Activated CD4-positive, alpha-beta T cell treated with anti-CD3 and anti-CD28 coated beads, Interleukin-2, amount 10 ng/mL, durations not matched to agents 7 days and 5 days (primary cell): ENCODE measurements at regions not wholly inside any gene's neighbourhood (a gene's known extent, or its start where the extent isn't known, plus 50 kb on each side); places are given as distances from the start of the nearest gene placed in this dataset.

Experiments
- CTCF ChIA-PET: fragments of 350-600 bp; sonication (Branson Sonifier 250); formaldehyde crosslinking; loops from one replicate; lab custom pipeline; 2021; ENCODE audit warnings: antibody characterized with exemption; lab: Charles Lee
- POLR2A ChIA-PET: fragments of 350-600 bp; sonication (Branson Sonifier 250); formaldehyde crosslinking; loops from one replicate; lab custom pipeline; 2021; ENCODE audit warnings: antibody characterized with exemption; lab: Charles Lee
- DNase-seq: peaks from one replicate; pipeline ENCODE4 v3.0.0-alpha.2; 2020
- H3K27ac Mint-ChIP-seq: one replicate; pipeline ENCODE4 v1.8.0; 2021; ENCODE audit warnings: mild to moderate bottlenecking, moderate library complexity, mixed read lengths
- H3K27me3 Mint-ChIP-seq: one replicate; pipeline ENCODE4 v1.8.0; 2021; ENCODE audit warnings: mixed read lengths
- H3K36me3 Mint-ChIP-seq: one replicate; pipeline ENCODE4 v1.8.0; 2021; ENCODE audit warnings: low read depth, mixed read lengths
- H3K4me1 Mint-ChIP-seq: one replicate; pipeline ENCODE4 v1.8.0; 2021; ENCODE audit warnings: mixed read lengths
- H3K4me3 Mint-ChIP-seq: one replicate; pipeline ENCODE4 v1.8.0; 2021; ENCODE audit warnings: mild to moderate bottlenecking, moderate library complexity, mixed read lengths
- H3K9me3 Mint-ChIP-seq: one replicate; pipeline ENCODE4 v1.8.0; 2021; ENCODE audit warnings: mixed read lengths

- Mint-ChIP-seq H3K36me3 (no peaks in the 10 kb centered on the region), H3K9me3 (no peaks in the 10 kb centered on the region), H3K4me3 (no peak overlapping the region), H3K4me1 (peaks cover 9% of the 10 kb centered on the region), H3K27me3 (peaks cover 35% of the 10 kb centered on the region), H3K27ac (no peak overlapping the region)
- ChIA-PET POLR2A (no interaction called here), CTCF (interaction anchor here (2.5 to 2.8 kb wide), 2 partner anchors 11 to 12 kb away, joined by 9 to 13 read pairs; no protein-coding TSS in a partner anchor)
- no peak for DNase-seq
Measured at GRCh38 chr6:6729971-6730370, 141.5 kb downstream of the LY86 start.

- no peaks in the 10 kb centered on the region for H3K36me3 Mint-ChIP-seq
- H3K4me1 Mint-ChIP-seq, result peaks cover 6% of the 10 kb centered on the region
- no peak overlapping the region for H3K4me3 Mint-ChIP-seq
- peaks cover 33% of the 10 kb centered on the region for H3K27me3 Mint-ChIP-seq
- no peak overlapping the region for H3K27ac Mint-ChIP-seq
- ChIA-PET CTCF (no interaction called here), POLR2A (no interaction called here)
- DNase-seq, result no peak
- H3K9me3 Mint-ChIP-seq, result no peaks in the 10 kb centered on the region
Measured at GRCh38 chr6:6730831-6731230, 142.3 kb downstream of the LY86 start.

- H3K36me3 Mint-ChIP-seq, result no peaks in the 10 kb centered on the region
- no peak overlapping the region for H3K27ac Mint-ChIP-seq
- no peaks in the 10 kb centered on the region for H3K9me3 Mint-ChIP-seq
- CTCF ChIA-PET, result interaction anchor here (0.9 kb wide), 1 partner anchor 10 kb away, joined by 3 read pairs; no protein-coding TSS in a partner anchor
- H3K4me1 Mint-ChIP-seq, result no peaks in the 10 kb centered on the region
- DNase-seq, result no peak
- H3K27me3 Mint-ChIP-seq, result peaks cover 45% of the 10 kb centered on the region
- POLR2A ChIA-PET, result no interaction called here
- no peak overlapping the region for H3K4me3 Mint-ChIP-seq
Measured at GRCh38 chr6:6734479-6735465, 146.3 kb downstream of the LY86 start.

GRCh38 chr6:6736791-6737654 is 148.5 kb downstream of the LY86 start:
- Mint-ChIP-seq H3K27ac (no peak overlapping the region), H3K4me3 (no peak overlapping the region), H3K9me3 (no peaks in the 10 kb centered on the region), H3K27me3 (peaks cover 42% of the 10 kb centered on the region), H3K36me3 (no peaks in the 10 kb centered on the region), H3K4me1 (peaks cover 3% of the 10 kb centered on the region)
- DNase-seq, result no peak
- POLR2A ChIA-PET, result no interaction called here
- CTCF ChIA-PET, result interaction anchor here (1.2 kb wide), 1 partner anchor 19 kb away, joined by 3 read pairs; no protein-coding TSS in a partner anchor

- Mint-ChIP-seq H3K4me1 (peaks cover 8% of the 10 kb centered on the region), H3K27me3 (peaks cover 41% of the 10 kb centered on the region)
Measured at GRCh38 chr6:6737671-6738070, 149.2 kb downstream of the LY86 start.

GRCh38 chr6:6738108-6738507 is 149.6 kb downstream of the LY86 start:
- ChIA-PET POLR2A (no interaction called here), CTCF (interaction anchor here (1.0 kb wide), 1 partner anchor 170 kb away, joined by 3 read pairs; no protein-coding TSS in a partner anchor)
- Mint-ChIP-seq H3K27me3 (peaks cover 38% of the 10 kb centered on the region), H3K36me3 (no peaks in the 10 kb centered on the region), H3K27ac (no peak overlapping the region), H3K9me3 (no peaks in the 10 kb centered on the region), H3K4me3 (no peak overlapping the region), H3K4me1 (peaks cover 12% of the 10 kb centered on the region)
- DNase-seq, result no peak

More at GRCh38 chr6:6737671-6738070, 149.2 kb downstream of the LY86 start:
- DNase-seq, result no peak
- ChIA-PET CTCF (no interaction called here), POLR2A (no interaction called here)
- H3K36me3 Mint-ChIP-seq, result no peaks in the 10 kb centered on the region
- H3K9me3 Mint-ChIP-seq, result no peaks in the 10 kb centered on the region
- no peak overlapping the region for H3K4me3 Mint-ChIP-seq
- no peak overlapping the region for H3K27ac Mint-ChIP-seq

- POLR2A ChIA-PET, result no interaction called here
- CTCF ChIA-PET, result interaction anchor here (0.9 to 1.0 kb wide), 2 partner anchors 169 to 233 kb away, joined by 3 read pairs; no protein-coding TSS in a partner anchor
Measured at GRCh38 chr6:6738922-6739716, 150.6 kb downstream of the LY86 start.

GRCh38 chr6:6740595-6740994 is 152.1 kb downstream of the LY86 start:
- ChIA-PET POLR2A (interaction anchor here (0.6 kb wide), 1 partner anchor 69 kb away, joined by 3 read pairs; no protein-coding TSS in a partner anchor), CTCF (no interaction called here)
- Mint-ChIP-seq H3K4me3 (no peak overlapping the region), H3K36me3 (no peaks in the 10 kb centered on the region), H3K9me3 (no peaks in the 10 kb centered on the region), H3K4me1 (peaks cover 13% of the 10 kb centered on the region), H3K27me3 (peaks cover 37% of the 10 kb centered on the region), H3K27ac (no peak overlapping the region)
- DNase-seq, result no peak

More at GRCh38 chr6:6738922-6739716, 150.6 kb downstream of the LY86 start:
- H3K4me3 Mint-ChIP-seq, result no peak overlapping the region
- H3K9me3 Mint-ChIP-seq, result no peaks in the 10 kb centered on the region
- no peak overlapping the region for H3K27ac Mint-ChIP-seq
- DNase-seq, result no peak
- no peaks in the 10 kb centered on the region for H3K36me3 Mint-ChIP-seq
- peaks cover 37% of the 10 kb centered on the region for H3K27me3 Mint-ChIP-seq
- peaks cover 13% of the 10 kb centered on the region for H3K4me1 Mint-ChIP-seq

- ChIA-PET CTCF (interaction anchor here (1.8 kb wide), 1 partner anchor 12 kb away, joined by 9 read pairs; no protein-coding TSS in a partner anchor), POLR2A (interaction anchor here (0.6 kb wide), 1 partner anchor 70 kb away, joined by 3 read pairs; no protein-coding TSS in a partner anchor)
- Mint-ChIP-seq H3K4me3 (no peak overlapping the region), H3K27ac (no peak overlapping the region), H3K27me3 (peaks cover 35% of the 10 kb centered on the region), H3K36me3 (no peaks in the 10 kb centered on the region), H3K9me3 (no peaks in the 10 kb centered on the region), H3K4me1 (peaks cover 13% of the 10 kb centered on the region)
- DNase-seq, result no peak
Measured at GRCh38 chr6:6741264-6741663, 152.7 kb downstream of the LY86 start.

- CTCF ChIA-PET, result interaction anchor here (0.9 to 1.8 kb wide), 3 partner anchors 13 to 109 kb away, joined by 3 to 9 read pairs (median 4); no protein-coding TSS in a partner anchor
- DNase-seq, result no peak
- H3K36me3 Mint-ChIP-seq, result no peaks in the 10 kb centered on the region
- POLR2A ChIA-PET, result no interaction called here
- H3K27ac Mint-ChIP-seq, result no peak overlapping the region
- H3K4me3 Mint-ChIP-seq, result no peak overlapping the region
- no peaks in the 10 kb centered on the region for H3K9me3 Mint-ChIP-seq
- peaks cover 13% of the 10 kb centered on the region for H3K4me1 Mint-ChIP-seq
- H3K27me3 Mint-ChIP-seq, result peaks cover 36% of the 10 kb centered on the region
Measured at GRCh38 chr6:6742535-6742934, 154.0 kb downstream of the LY86 start.

GRCh38 chr6:6744551-6744950 is 156.0 kb downstream of the LY86 start:
- Mint-ChIP-seq H3K4me3 (no peak overlapping the region), H3K9me3 (no peaks in the 10 kb centered on the region), H3K27me3 (peaks cover 17% of the 10 kb centered on the region), H3K4me1 (peaks cover 17% of the 10 kb centered on the region), H3K36me3 (no peaks in the 10 kb centered on the region), H3K27ac (no peak overlapping the region)
- ChIA-PET POLR2A (interaction anchor here (0.6 kb wide), 1 partner anchor 106 kb away, joined by 4 read pairs; no protein-coding TSS in a partner anchor), CTCF (interaction anchor here (0.8 to 1.1 kb wide), 2 partner anchors 14 to 21 kb away, joined by 3 read pairs; no protein-coding TSS in a partner anchor)
- no peak for DNase-seq
